ENCODE measurements at regions not wholly inside any gene's neighbourhood (a gene's known extent, or its start where the extent isn't known, plus 50 kb on each side); places are given as distances from the start of the nearest gene placed in this dataset.
A peak's percentile ranks its signal among the peaks of the same experiment; 100 is the strongest.

GRCh38 chr4:136864604-136865185, 667.6 kb downstream of the PCDH18 start:
- DNase-seq (ENCODE audit: low spot score) (no peak), ATAC-seq (peak; percentile 86)

GRCh38 chr4:136863756-136864155, 668.5 kb downstream of the PCDH18 start:
- no peak for DNase-seq (ENCODE audit: low spot score)
- no peak for ATAC-seq

- ATAC-seq, result no peak
- DNase-seq (ENCODE audit: low spot score), result no peak
These were observed 669.6 kb downstream of the PCDH18 start for GRCh38 chr4:136862653-136863052.

- ATAC-seq (no peak), DNase-seq (ENCODE audit: low spot score) (no peak)
These were observed 671.2 kb downstream of the PCDH18 start for GRCh38 chr4:136861091-136861490.

- ATAC-seq, result no peak
These were observed 673.4 kb downstream of the PCDH18 start for GRCh38 chr4:136858903-136859302.

GRCh38 chr4:136855886-136856285, 676.4 kb downstream of the PCDH18 start:
- DNase-seq (ENCODE audit: low spot score), result no peak
- ATAC-seq, result no peak

More at GRCh38 chr4:136858903-136859302, 673.4 kb downstream of the PCDH18 start:
- DNase-seq (ENCODE audit: low spot score), result no peak

- no peak for ATAC-seq
These were observed 681.8 kb downstream of the PCDH18 start for GRCh38 chr4:136850446-136850845.

GRCh38 chr4:136847881-136848621, 684.2 kb downstream of the PCDH18 start:
- ATAC-seq (no peak), DNase-seq (ENCODE audit: low spot score) (no peak)

More at GRCh38 chr4:136850446-136850845, 681.8 kb downstream of the PCDH18 start:
- no peak for DNase-seq (ENCODE audit: low spot score)

GRCh38 chr4:136841526-136841925, 690.8 kb downstream of the PCDH18 start:
- ATAC-seq, result no peak
- no peak for DNase-seq (ENCODE audit: low spot score)

- no peak for ATAC-seq
- DNase-seq (ENCODE audit: low spot score), result no peak
These were observed 693.7 kb downstream of the PCDH18 start for GRCh38 chr4:136838607-136839006.

- DNase-seq (ENCODE audit: low spot score) (no peak), ATAC-seq (no peak)
These were observed 700.7 kb downstream of the PCDH18 start for GRCh38 chr4:136831553-136831952.

- ATAC-seq (no peak), DNase-seq (ENCODE audit: low spot score) (no peak)
These were observed 703.0 kb downstream of the PCDH18 start for GRCh38 chr4:136829280-136829679.

GRCh38 chr4:136823020-136823419, 709.3 kb downstream of the PCDH18 start:
- ATAC-seq (no peak), DNase-seq (ENCODE audit: low spot score) (no peak)

- no peak for DNase-seq (ENCODE audit: low spot score)
- ATAC-seq, result no peak
These were observed 713.4 kb downstream of the PCDH18 start for GRCh38 chr4:136818811-136819330.

- DNase-seq (ENCODE audit: low spot score), result no peak
- ATAC-seq, result no peak
These were observed 720.0 kb downstream of the PCDH18 start for GRCh38 chr4:136812100-136812880.

- DNase-seq (ENCODE audit: low spot score) (no peak), ATAC-seq (no peak)
These were observed 720.7 kb downstream of the PCDH18 start for GRCh38 chr4:136811496-136812077.

- ATAC-seq (no peak), DNase-seq (ENCODE audit: low spot score) (no peak)
These were observed 721.7 kb downstream of the PCDH18 start for GRCh38 chr4:136810626-136811025.

GRCh38 chr4:136806844-136807243, 725.5 kb downstream of the PCDH18 start:
- ATAC-seq (no peak), DNase-seq (ENCODE audit: low spot score) (no peak)

- no peak for ATAC-seq
- DNase-seq (ENCODE audit: low spot score), result no peak
These were observed 726.7 kb downstream of the PCDH18 start for GRCh38 chr4:136805617-136806016.

GRCh38 chr4:136803433-136803832, 728.9 kb downstream of the PCDH18 start:
- DNase-seq (ENCODE audit: low spot score) (no peak), ATAC-seq (no peak)

GRCh38 chr4:136800248-136800647, 732.0 kb downstream of the PCDH18 start:
- DNase-seq (ENCODE audit: low spot score) (no peak), ATAC-seq (no peak)

All from left lobe of liver (tissue), 2 donors.